ENCODE measurements at regions not wholly inside any gene's neighbourhood (a gene's known extent, or its start where the extent isn't known, plus 50 kb on each side); places are given as distances from the start of the nearest gene placed in this dataset.

GRCh38 chr15:79656151-79657000, 224.2 kb downstream of the MINAR1 start:
- no peaks in the 10 kb centered on the region for H3K4me1 Mint-ChIP-seq
- DNase-seq (no peak), ATAC-seq (no peak)
- H3K27ac Mint-ChIP-seq = no peak overlapping the region
- no peaks in the 10 kb centered on the region for H3K9me3 Mint-ChIP-seq
- H3K4me3 Mint-ChIP-seq = no peak overlapping the region
- H3K27me3 Mint-ChIP-seq = peaks cover 40% of the 10 kb centered on the region

- Mint-ChIP-seq H3K9me3 (no peaks in the 10 kb centered on the region), H3K4me3 (no peak overlapping the region), H3K27me3 (peaks cover 49% of the 10 kb centered on the region), H3K27ac (no peak overlapping the region), H3K4me1 (no peaks in the 10 kb centered on the region)
- DNase-seq (no peak), ATAC-seq (no peak)
Observed at GRCh38 chr15:79657722-79658121, 225.6 kb downstream of the MINAR1 start.

GRCh38 chr15:79659691-79660090, 227.6 kb downstream of the MINAR1 start:
- no peak overlapping the region for H3K27ac Mint-ChIP-seq

GRCh38 chr15:79661411-79661810, 229.3 kb downstream of the MINAR1 start:
- DNase-seq (no peak), ATAC-seq (no peak)
- Mint-ChIP-seq H3K9me3 (no peaks in the 10 kb centered on the region), H3K27ac (no peak overlapping the region), H3K4me1 (no peaks in the 10 kb centered on the region), H3K27me3 (peaks cover 39% of the 10 kb centered on the region), H3K4me3 (no peak overlapping the region)

More at GRCh38 chr15:79659691-79660090, 227.6 kb downstream of the MINAR1 start:
- Mint-ChIP-seq H3K27me3 (peaks cover 56% of the 10 kb centered on the region), H3K4me1 (no peaks in the 10 kb centered on the region), H3K9me3 (no peaks in the 10 kb centered on the region), H3K4me3 (no peak overlapping the region)
- no peak for DNase-seq
- no peak for ATAC-seq

- no peaks in the 10 kb centered on the region for H3K9me3 Mint-ChIP-seq
- DNase-seq = peak; percentile 2 to 22
- peak; percentile 69 for ATAC-seq
Observed at GRCh38 chr15:79673416-79674123, 223.2 kb downstream of the MTHFS start.

GRCh38 chr15:79674124-79674465, 222.7 kb downstream of the MTHFS start:
- no peaks in the 10 kb centered on the region for H3K4me1 Mint-ChIP-seq
- no peak overlapping the region for H3K4me3 Mint-ChIP-seq
- H3K9me3 Mint-ChIP-seq = no peaks in the 10 kb centered on the region
- H3K27me3 Mint-ChIP-seq = peaks cover 21% of the 10 kb centered on the region
- H3K27ac Mint-ChIP-seq = no peak overlapping the region
- DNase-seq (no peak), ATAC-seq (no peak)

More at GRCh38 chr15:79673416-79674123, 223.2 kb downstream of the MTHFS start:
- Mint-ChIP-seq H3K4me1 (no peaks in the 10 kb centered on the region), H3K27ac (no peak overlapping the region), H3K27me3 (peaks cover 21% of the 10 kb centered on the region), H3K4me3 (no peak overlapping the region)

- no peaks in the 10 kb centered on the region for H3K9me3 Mint-ChIP-seq
Observed at GRCh38 chr15:79675982-79676381, 220.8 kb downstream of the MTHFS start.

GRCh38 chr15:79676621-79677020, 220.2 kb downstream of the MTHFS start:
- Mint-ChIP-seq H3K4me1 (no peaks in the 10 kb centered on the region), H3K9me3 (no peaks in the 10 kb centered on the region), H3K27me3 (peaks cover 21% of the 10 kb centered on the region), H3K27ac (no peak overlapping the region), H3K4me3 (no peak overlapping the region)
- no peak for DNase-seq
- ATAC-seq = no peak

More at GRCh38 chr15:79675982-79676381, 220.8 kb downstream of the MTHFS start:
- no peak for DNase-seq
- Mint-ChIP-seq H3K4me3 (no peak overlapping the region), H3K4me1 (no peaks in the 10 kb centered on the region), H3K27ac (no peak overlapping the region), H3K27me3 (peaks cover 21% of the 10 kb centered on the region)
- ATAC-seq = no peak

- no peak overlapping the region for H3K4me3 Mint-ChIP-seq
- H3K27me3 Mint-ChIP-seq = peaks cover 27% of the 10 kb centered on the region
- DNase-seq (no peak), ATAC-seq (no peak)
- H3K4me1 Mint-ChIP-seq = no peaks in the 10 kb centered on the region
- H3K9me3 Mint-ChIP-seq = no peaks in the 10 kb centered on the region
- no peak overlapping the region for H3K27ac Mint-ChIP-seq
Observed at GRCh38 chr15:79677241-79677640, 219.6 kb downstream of the MTHFS start.

- Mint-ChIP-seq H3K27me3 (peaks cover 34% of the 10 kb centered on the region), H3K9me3 (no peaks in the 10 kb centered on the region), H3K4me3 (no peak overlapping the region), H3K4me1 (no peaks in the 10 kb centered on the region), H3K27ac (peak overlapping the region in 1 of 2 donors; percentile 15)
- DNase-seq = no peak
- ATAC-seq = no peak
Observed at GRCh38 chr15:79678032-79678701, 218.6 kb downstream of the MTHFS start.

- H3K4me3 Mint-ChIP-seq = no peak overlapping the region
- H3K27ac Mint-ChIP-seq = no peak overlapping the region
- ATAC-seq (no peak), DNase-seq (no peak)
- H3K9me3 Mint-ChIP-seq = no peaks in the 10 kb centered on the region
- H3K4me1 Mint-ChIP-seq = no peaks in the 10 kb centered on the region
- H3K27me3 Mint-ChIP-seq = peaks cover 18% of the 10 kb centered on the region
Observed at GRCh38 chr15:79680720-79681119, 216.1 kb downstream of the MTHFS start.

- ATAC-seq (no peak), DNase-seq (no peak)
- Mint-ChIP-seq H3K27me3 (peaks cover 21% of the 10 kb centered on the region), H3K4me3 (no peak overlapping the region), H3K9me3 (no peaks in the 10 kb centered on the region), H3K27ac (no peak overlapping the region), H3K4me1 (no peaks in the 10 kb centered on the region)
Observed at GRCh38 chr15:79682285-79682684, 214.5 kb downstream of the MTHFS start.

- Mint-ChIP-seq H3K4me3 (no peak overlapping the region), H3K27me3 (peaks cover 22% of the 10 kb centered on the region), H3K4me1 (no peaks in the 10 kb centered on the region), H3K9me3 (no peaks in the 10 kb centered on the region), H3K27ac (no peak overlapping the region)
- DNase-seq (no peak), ATAC-seq (no peak)
Observed at GRCh38 chr15:79682851-79683288, 213.9 kb downstream of the MTHFS start.

- Mint-ChIP-seq H3K4me3 (no peak overlapping the region), H3K9me3 (peaks cover 6 to 14% of the 10 kb centered on the region in 2 donors), H3K27me3 (peaks cover 8% of the 10 kb centered on the region), H3K4me1 (no peaks in the 10 kb centered on the region), H3K27ac (no peak overlapping the region)
- ATAC-seq (no peak), DNase-seq (no peak)
Observed at GRCh38 chr15:79689030-79689429, 207.8 kb downstream of the MTHFS start.

- no peak overlapping the region for H3K4me3 Mint-ChIP-seq
- ATAC-seq (no peak), DNase-seq (no peak)
- H3K27ac Mint-ChIP-seq = no peak overlapping the region
- H3K27me3 Mint-ChIP-seq = no peaks in the 10 kb centered on the region
- H3K4me1 Mint-ChIP-seq = no peaks in the 10 kb centered on the region
- no peaks in the 10 kb centered on the region for H3K9me3 Mint-ChIP-seq
Observed at GRCh38 chr15:79700951-79701480, 195.8 kb downstream of the MTHFS start.
